Body of pancreas (tissue), 4 donors: ENCODE measurements at regions not wholly inside any gene's neighbourhood (a gene's known extent, or its start where the extent isn't known, plus 50 kb on each side); places are given as distances from the start of the nearest gene placed in this dataset.
A peak's percentile ranks its signal among the peaks of the same experiment; 100 is the strongest.

Source experiments
- ATAC-seq: fragments of 150-250 bp; one replicate; pipeline ENCODE4 v1.9.1; 2016
- DNase-seq, 4 donors: peaks; one replicate each; pipeline ENCODE4 v3.0.0-alpha.2; 2019
- H3K27ac ChIP-seq, 4 donors: fragments of 200-600 bp; sonication (generic); 1 replicate in 3 of 4; 2 replicates in 1 of 4; pipeline versions ENCODE4 v1.5.1 to v1.6.1; 2016 to 2019; ENCODE audit warnings: mild to moderate bottlenecking in 1 of 4, mixed read lengths in 1 of 4, moderate library complexity in 1 of 4
- H3K27me3 ChIP-seq, 2 donors: fragments of 200-600 bp; sonication (generic); one replicate each; pipeline ENCODE4 v1.6.0; 2016; ENCODE audit warnings: mild to moderate bottlenecking in 1 of 2
- H3K36me3 ChIP-seq, 2 donors: fragments of 200-600 bp; sonication (generic); replicated peaks in 1 of 2; 2 replicates each; pipeline ENCODE4 v1.5.1; 2016; ENCODE audit warnings: low read depth in 2 of 2; ENCODE audit not compliant: insufficient read depth in 1 of 2
- H3K4me1 ChIP-seq: fragments of 200-600 bp; sonication (generic); one replicate; pipeline ENCODE4 v1.6.0; 2016
- H3K4me3 ChIP-seq, 2 donors: fragments of 200-600 bp; sonication (generic); 1 replicate in 1 of 2; 2 replicates in 1 of 2; pipeline ENCODE4 v1.5.1; 2016 to 2019
- H3K9me3 ChIP-seq, 3 donors: fragments of 200-600 bp; sonication (generic); 1 replicate in 2 of 3; 2 replicates in 1 of 3; pipeline ENCODE4 v1.5.1; 2016
- CTCF ChIP-seq, 7 experiments: fragments of 450-650 bp in 4 of 7; fragments of 200-600 bp in 3 of 7; sonication (generic) in 3 of 7; IDR thresholded peaks; one replicate each; pipeline ENCODE4 v1.5.1; 2016 to 2019; ENCODE audit warnings: antibody characterized with exemption in 7 of 7
- POLR2A ChIP-seq, 3 donors: fragments of 450-650 bp; IDR thresholded peaks; one replicate each; pipeline ENCODE4 v1.6.1; 2016; ENCODE audit warnings: antibody characterized with exemption in 3 of 3, mild to moderate bottlenecking in 2 of 3
- WGBS, 2 donors: methylation state at CpG; one replicate each; pipeline ENCODE4 v1.1.5; 2017; 5-methylcytosine and 5-hydroxymethylcytosine counted together
- intact Hi-C: fragments of 100-400 bp; cut with DNase I; formaldehyde crosslinking; loops from one replicate; pipeline ENCODE4 v1.15.1; 2023

GRCh38 chr1:231094421-231094820, 54.4 kb upstream of the FAM89A start:
- H3K9me3 ChIP-seq: no peaks in the 10 kb centered on the region
- ATAC-seq (no peak), DNase-seq (no peak)
- no peaks in the 10 kb centered on the region for H3K4me1 ChIP-seq
- H3K36me3 ChIP-seq: no peaks in the 10 kb centered on the region
- intact Hi-C loops: no loop called here
- H3K27ac ChIP-seq: no peak overlapping the region
- TF ChIP-seq POLR2A (IDR thresholded peaks at IDR 0.05) (no peak), CTCF (IDR thresholded peaks at IDR 0.05) (no peak)
- no peaks in the 10 kb centered on the region for H3K27me3 ChIP-seq
- WGBS, 2 donors: 86 to 87% methylated on average over 3 of the region's 3 CpGs
- H3K4me3 ChIP-seq: no peak overlapping the region

- Histone ChIP-seq H3K4me3 (no peak overlapping the region), H3K27me3 (no peaks in the 10 kb centered on the region), H3K9me3 (no peaks in the 10 kb centered on the region), H3K27ac (no peak overlapping the region), H3K36me3 (no peaks in the 10 kb centered on the region), H3K4me1 (no peaks in the 10 kb centered on the region)
- TF ChIP-seq CTCF (IDR thresholded peaks at IDR 0.05): no peak
- no peak for TF ChIP-seq POLR2A (IDR thresholded peaks at IDR 0.05)
- no peak for ATAC-seq
- 67 to 70% methylated on average over 11 to 13 of the region's 13 CpGs for WGBS, 2 donors
- DNase-seq: no peak
- intact Hi-C loops: no loop called here
Observed at GRCh38 chr1:231093156-231093922, 53.3 kb upstream of the FAM89A start.

GRCh38 chr1:231092380-231092779, 52.3 kb upstream of the FAM89A start:
- DNase-seq: no peak
- Histone ChIP-seq H3K4me1 (no peaks in the 10 kb centered on the region), H3K27me3 (no peaks in the 10 kb centered on the region), H3K9me3 (no peaks in the 10 kb centered on the region), H3K27ac (no peak overlapping the region), H3K36me3 (no peaks in the 10 kb centered on the region), H3K4me3 (no peak overlapping the region)
- intact Hi-C loops: no loop called here
- no peak for ATAC-seq
- no peak for TF ChIP-seq POLR2A (IDR thresholded peaks at IDR 0.05)
- TF ChIP-seq CTCF (IDR thresholded peaks at IDR 0.05): no peak
- 67 to 69% methylated on average over 5 of the region's 5 CpGs for WGBS, 2 donors

- H3K27ac ChIP-seq: no peak overlapping the region
- no peaks in the 10 kb centered on the region for H3K9me3 ChIP-seq
- H3K27me3 ChIP-seq: no peaks in the 10 kb centered on the region
- ATAC-seq (peak; percentile 60), DNase-seq (peak; percentile 50 to 69 (median 60))
- H3K36me3 ChIP-seq: no peaks in the 10 kb centered on the region
- H3K4me1 ChIP-seq: no peaks in the 10 kb centered on the region
- TF ChIP-seq CTCF (IDR thresholded peaks at IDR 0.05) (peak; percentile 37 to 76 (median 62)), POLR2A (IDR thresholded peaks at IDR 0.05) (no peak)
- H3K4me3 ChIP-seq: no peak overlapping the region
- intact Hi-C loops: no loop called here
- WGBS, 2 donors: 58 to 62% methylated on average over 13 of the region's 13 CpGs
Observed at GRCh38 chr1:231091831-231092301, 51.8 kb upstream of the FAM89A start.

GRCh38 chr1:231091415-231091814, 51.4 kb upstream of the FAM89A start:
- no peaks in the 10 kb centered on the region for H3K4me1 ChIP-seq
- WGBS, 2 donors: 79% methylated on average over 5 to 6 of the region's 6 CpGs
- no peaks in the 10 kb centered on the region for H3K27me3 ChIP-seq
- ATAC-seq (no peak), DNase-seq (no peak)
- TF ChIP-seq POLR2A (IDR thresholded peaks at IDR 0.05) (no peak), CTCF (IDR thresholded peaks at IDR 0.05) (no peak)
- intact Hi-C loops: no loop called here
- no peaks in the 10 kb centered on the region for H3K36me3 ChIP-seq
- H3K27ac ChIP-seq: no peak overlapping the region
- no peaks in the 10 kb centered on the region for H3K9me3 ChIP-seq
- no peak overlapping the region for H3K4me3 ChIP-seq
